Astrocyte (in vitro differentiated cells and primary cell): ENCODE measurements at regions not wholly inside any gene's neighbourhood (a gene's known extent, or its start where the extent isn't known, plus 50 kb on each side); places are given as distances from the start of the nearest gene placed in this dataset.

ENCODE experiments used
- DNase-seq: peaks from one replicate; pipeline ENCODE4 v3.0.0-alpha.2; 2010; ENCODE audit warnings: low read depth
- FAIRE-seq: peaks from 2 replicates; lab custom pipeline; 2011; peaks lifted over from hg19 to GRCh38; lab: Jason Lieb, UNC
- H2AFZ ChIP-seq: 2 replicates; pipeline ENCODE4 v1.6.0; 2012; ENCODE audit warnings: low read depth, low read length, inconsistent platforms
- H3K27ac ChIP-seq: 2 replicates; pipeline ENCODE4 v1.5.1; 2011; ENCODE audit warnings: low read depth, low read length, inconsistent platforms
- H3K27me3 ChIP-seq: 2 replicates; pipeline ENCODE4 v1.6.0; 2011; ENCODE audit warnings: low read length, inconsistent platforms; ENCODE audit not compliant: insufficient read depth
- H3K36me3 ChIP-seq: 2 replicates; pipeline ENCODE4 v1.5.1; 2011; ENCODE audit warnings: low read length, inconsistent platforms; ENCODE audit not compliant: insufficient read depth
- H3K4me1 ChIP-seq: 2 replicates; pipeline ENCODE4 v1.5.1; 2011; ENCODE audit warnings: low read length, inconsistent platforms; ENCODE audit not compliant: insufficient read depth
- H3K4me2 ChIP-seq: 2 replicates; pipeline ENCODE4 v1.6.0; 2012; ENCODE audit warnings: low read length, inconsistent platforms
- H3K4me3 ChIP-seq: 2 replicates; pipeline ENCODE4 v1.5.1; 2011; ENCODE audit warnings: low read depth, mild to moderate bottlenecking, low read length, inconsistent platforms; ENCODE audit not compliant: insufficient read depth
- H3K79me2 ChIP-seq: 2 replicates; pipeline ENCODE4 v1.6.0; 2012; ENCODE audit warnings: mild to moderate bottlenecking, low read length, inconsistent platforms; ENCODE audit not compliant: insufficient read depth
- H3K9ac ChIP-seq: 2 replicates; pipeline ENCODE4 v1.6.0; 2012; ENCODE audit warnings: mild to moderate bottlenecking, low read length, inconsistent platforms
- H3K9me3 ChIP-seq: 2 replicates; pipeline ENCODE4 v1.5.1; 2012; ENCODE audit warnings: low read depth, mild to moderate bottlenecking, low read length, inconsistent platforms; ENCODE audit not compliant: insufficient read depth
- H4K20me1 ChIP-seq: 2 replicates; pipeline ENCODE4 v1.6.0; 2012; ENCODE audit warnings: low read length, inconsistent platforms; ENCODE audit not compliant: insufficient read depth
- H3K27ac Mint-ChIP-seq: one replicate; pipeline ENCODE4 v1.8.0; 2021; ENCODE audit warnings: mild to moderate bottlenecking, mixed read lengths; ENCODE audit not compliant: unreplicated experiment
- H3K27me3 Mint-ChIP-seq: one replicate; pipeline ENCODE4 v1.8.0; 2021; ENCODE audit warnings: low read depth, mixed read lengths; ENCODE audit not compliant: unreplicated experiment
- H3K36me3 Mint-ChIP-seq: one replicate; pipeline ENCODE4 v1.8.0; 2021; ENCODE audit warnings: low read depth, mixed read lengths; ENCODE audit not compliant: unreplicated experiment
- H3K4me1 Mint-ChIP-seq: one replicate; pipeline ENCODE4 v1.8.0; 2021; ENCODE audit warnings: low read depth, mixed read lengths; ENCODE audit not compliant: unreplicated experiment
- H3K4me3 Mint-ChIP-seq: one replicate; pipeline ENCODE4 v1.8.0; 2021; ENCODE audit warnings: mild to moderate bottlenecking, moderate library complexity, mixed read lengths; ENCODE audit not compliant: unreplicated experiment
- H3K9me3 Mint-ChIP-seq: one replicate; pipeline ENCODE4 v1.8.0; 2021; ENCODE audit warnings: mild to moderate bottlenecking, mixed read lengths; ENCODE audit not compliant: unreplicated experiment
- EZH2 ChIP-seq: IDR thresholded peaks from 2 replicates; pipeline ENCODE4 v1.6.1; 2012; ENCODE audit warnings: mild to moderate bottlenecking, low read length, inconsistent platforms; ENCODE audit not compliant: insufficient read depth
- TF ChIP-seq, protein P1 (sequence below): IDR thresholded peaks from 2 replicates; pipeline ENCODE4 v1.5.1; 2011; ENCODE audit warnings: low read depth, mild to moderate bottlenecking, inconsistent platforms, low read length, moderate library complexity; ENCODE audit not compliant: insufficient read depth

DNA sequence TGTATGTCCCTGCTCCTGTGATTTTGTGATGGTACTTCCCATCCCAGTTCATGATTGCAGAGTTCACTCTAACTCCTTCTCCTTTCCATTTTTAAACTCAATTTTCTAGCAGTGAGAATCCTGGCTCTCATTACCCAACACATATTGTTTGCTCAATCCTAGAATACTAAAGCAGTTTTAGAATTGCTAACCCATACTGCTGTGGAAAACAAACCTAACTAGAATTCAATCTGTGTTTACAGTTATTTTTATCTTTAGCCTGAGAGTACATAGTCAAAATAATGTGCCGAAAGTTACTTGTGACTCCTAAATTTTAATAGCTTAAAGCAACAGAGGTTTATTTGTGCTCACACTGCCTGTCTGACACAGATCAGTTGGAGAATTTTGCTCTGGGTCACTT, 508.0 kb downstream of the AACS start:
- no peak overlapping the region for H3K27ac Mint-ChIP-seq
- Histone ChIP-seq H3K79me2 (no peaks in the 10 kb centered on the region), H3K4me1 (no peaks in the 10 kb centered on the region), H3K36me3 (no peaks in the 10 kb centered on the region), H3K9ac (no peak overlapping the region), H2AFZ (no peak overlapping the region), H3K27ac (no peak overlapping the region), H3K9me3 (peaks cover 3% of the 10 kb centered on the region), H3K4me2 (no peak overlapping the region), H4K20me1 (no peaks in the 10 kb centered on the region), H3K4me3 (no peak overlapping the region), H3K27me3 (no peaks in the 10 kb centered on the region)
- H3K27me3 Mint-ChIP-seq = no peaks in the 10 kb centered on the region
- no peak for FAIRE-seq
- no peak overlapping the region for H3K4me3 Mint-ChIP-seq
- DNase-seq = no peak
- H3K36me3 Mint-ChIP-seq = no peaks in the 10 kb centered on the region
- H3K4me1 Mint-ChIP-seq = no peaks in the 10 kb centered on the region
- TF ChIP-seq EZH2 = no peak
- TF ChIP-seq, protein P1, sequence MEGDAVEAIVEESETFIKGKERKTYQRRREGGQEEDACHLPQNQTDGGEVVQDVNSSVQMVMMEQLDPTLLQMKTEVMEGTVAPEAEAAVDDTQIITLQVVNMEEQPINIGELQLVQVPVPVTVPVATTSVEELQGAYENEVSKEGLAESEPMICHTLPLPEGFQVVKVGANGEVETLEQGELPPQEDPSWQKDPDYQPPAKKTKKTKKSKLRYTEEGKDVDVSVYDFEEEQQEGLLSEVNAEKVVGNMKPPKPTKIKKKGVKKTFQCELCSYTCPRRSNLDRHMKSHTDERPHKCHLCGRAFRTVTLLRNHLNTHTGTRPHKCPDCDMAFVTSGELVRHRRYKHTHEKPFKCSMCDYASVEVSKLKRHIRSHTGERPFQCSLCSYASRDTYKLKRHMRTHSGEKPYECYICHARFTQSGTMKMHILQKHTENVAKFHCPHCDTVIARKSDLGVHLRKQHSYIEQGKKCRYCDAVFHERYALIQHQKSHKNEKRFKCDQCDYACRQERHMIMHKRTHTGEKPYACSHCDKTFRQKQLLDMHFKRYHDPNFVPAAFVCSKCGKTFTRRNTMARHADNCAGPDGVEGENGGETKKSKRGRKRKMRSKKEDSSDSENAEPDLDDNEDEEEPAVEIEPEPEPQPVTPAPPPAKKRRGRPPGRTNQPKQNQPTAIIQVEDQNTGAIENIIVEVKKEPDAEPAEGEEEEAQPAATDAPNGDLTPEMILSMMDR = no peak
- H3K9me3 Mint-ChIP-seq = no peaks in the 10 kb centered on the region

GRCh38 chr12:125577334-125577733, 512.1 kb downstream of the AACS start:
- DNase-seq = no peak
- Mint-ChIP-seq H3K36me3 (no peaks in the 10 kb centered on the region), H3K9me3 (no peaks in the 10 kb centered on the region), H3K27me3 (no peaks in the 10 kb centered on the region), H3K4me3 (no peak overlapping the region), H3K4me1 (no peaks in the 10 kb centered on the region), H3K27ac (no peak overlapping the region)
- TF ChIP-seq, protein P1 = no peak
- no peak for TF ChIP-seq EZH2
- Histone ChIP-seq H3K4me2 (no peak overlapping the region), H3K79me2 (no peaks in the 10 kb centered on the region), H3K27ac (no peak overlapping the region), H3K27me3 (no peaks in the 10 kb centered on the region), H4K20me1 (no peaks in the 10 kb centered on the region), H3K36me3 (no peaks in the 10 kb centered on the region), H3K9me3 (no peaks in the 10 kb centered on the region), H2AFZ (no peak overlapping the region), H3K4me3 (no peak overlapping the region), H3K4me1 (no peaks in the 10 kb centered on the region), H3K9ac (no peak overlapping the region)
- no peak for FAIRE-seq

DNA sequence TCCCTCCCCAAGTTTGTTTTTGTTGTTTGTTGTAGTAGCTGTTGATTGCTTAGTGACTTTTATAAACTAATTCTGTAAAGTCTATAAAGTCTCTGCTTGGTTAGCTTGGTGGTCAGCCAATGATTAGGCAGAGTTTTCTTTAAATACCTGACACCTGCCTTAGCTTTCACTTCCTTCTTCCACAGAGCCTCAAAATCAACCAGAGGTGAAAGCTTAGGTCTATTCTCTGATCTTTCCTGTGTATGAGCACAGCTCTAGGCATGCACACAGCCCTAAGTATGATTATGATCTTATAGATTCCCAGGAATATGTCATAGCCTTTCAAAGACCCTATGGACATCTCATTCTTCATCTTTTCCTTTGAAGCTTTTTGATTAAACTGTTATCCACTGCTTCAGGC, 514.7 kb downstream of the AACS start:
- no peak for FAIRE-seq

More for the DNA sequence above, 514.7 kb downstream of the AACS start:
- no peaks in the 10 kb centered on the region for H3K9me3 Mint-ChIP-seq
- Histone ChIP-seq H3K4me2 (no peak overlapping the region), H4K20me1 (no peaks in the 10 kb centered on the region), H3K27ac (no peak overlapping the region), H3K9ac (no peak overlapping the region), H3K79me2 (no peaks in the 10 kb centered on the region), H3K27me3 (no peaks in the 10 kb centered on the region), H3K4me1 (no peaks in the 10 kb centered on the region), H3K36me3 (no peaks in the 10 kb centered on the region), H3K4me3 (no peak overlapping the region), H2AFZ (no peak overlapping the region), H3K9me3 (no peaks in the 10 kb centered on the region)
- H3K27ac Mint-ChIP-seq = no peak overlapping the region
- no peak for TF ChIP-seq EZH2
- TF ChIP-seq, protein P1 = no peak
- no peak for DNase-seq
- H3K4me1 Mint-ChIP-seq = no peaks in the 10 kb centered on the region
- H3K4me3 Mint-ChIP-seq = no peak overlapping the region
- H3K27me3 Mint-ChIP-seq = no peaks in the 10 kb centered on the region
- H3K36me3 Mint-ChIP-seq = no peaks in the 10 kb centered on the region
